ENCODE measurements at regions not wholly inside any gene's neighbourhood (a gene's known extent, or its start where the extent isn't known, plus 50 kb on each side); places are given as distances from the start of the nearest gene placed in this dataset.

- Histone ChIP-seq H3K9ac (ENCODE audit: low read depth, low read length) (no peak overlapping the region), H3K27me3 (ENCODE audit: control insufficient read depth, insufficient read depth, low read length) (no peaks in the 10 kb centered on the region), H3K9me3 (replicated peaks; ENCODE audit: low read length) (no peaks in the 10 kb centered on the region), H3K4me1 (ENCODE audit: control insufficient read depth, insufficient read depth, low read length) (peaks cover 6% of the 10 kb centered on the region), H3K36me3 (ENCODE audit: insufficient read depth, low read length) (no peaks in the 10 kb centered on the region), H3K4me3 (ENCODE audit: low read length) (no peak overlapping the region), H3K4me2 (ENCODE audit: low read length) (no peak overlapping the region)
Measured at GRCh38 chr12:19003987-19004619, 125.4 kb upstream of the PLEKHA5 start.

- no peaks in the 10 kb centered on the region for H3K9me3 ChIP-seq (replicated peaks; ENCODE audit: low read length)
- no peaks in the 10 kb centered on the region for H3K27me3 ChIP-seq (ENCODE audit: control insufficient read depth, insufficient read depth, low read length)
- no peaks in the 10 kb centered on the region for H3K36me3 ChIP-seq (ENCODE audit: insufficient read depth, low read length)
- no peak overlapping the region for H3K4me2 ChIP-seq (ENCODE audit: low read length)
- H3K4me1 ChIP-seq (ENCODE audit: control insufficient read depth, insufficient read depth, low read length): no peaks in the 10 kb centered on the region
- no peak overlapping the region for H3K4me3 ChIP-seq (ENCODE audit: low read length)
- H3K9ac ChIP-seq (ENCODE audit: low read depth, low read length): no peak overlapping the region
Measured at GRCh38 chr12:19005257-19005801, 124.2 kb upstream of the PLEKHA5 start.

GRCh38 chr12:19006626-19007137 lies 122.9 kb upstream of the PLEKHA5 start:
- no peaks in the 10 kb centered on the region for H3K36me3 ChIP-seq (ENCODE audit: insufficient read depth, low read length)
- no peak overlapping the region for H3K9ac ChIP-seq (ENCODE audit: low read depth, low read length)
- no peaks in the 10 kb centered on the region for H3K27me3 ChIP-seq (ENCODE audit: control insufficient read depth, insufficient read depth, low read length)
- H3K4me1 ChIP-seq (ENCODE audit: control insufficient read depth, insufficient read depth, low read length): no peaks in the 10 kb centered on the region
- no peak overlapping the region for H3K4me3 ChIP-seq (ENCODE audit: low read length)
- H3K4me2 ChIP-seq (ENCODE audit: low read length): no peak overlapping the region
- H3K9me3 ChIP-seq (replicated peaks; ENCODE audit: low read length): no peaks in the 10 kb centered on the region

DNA sequence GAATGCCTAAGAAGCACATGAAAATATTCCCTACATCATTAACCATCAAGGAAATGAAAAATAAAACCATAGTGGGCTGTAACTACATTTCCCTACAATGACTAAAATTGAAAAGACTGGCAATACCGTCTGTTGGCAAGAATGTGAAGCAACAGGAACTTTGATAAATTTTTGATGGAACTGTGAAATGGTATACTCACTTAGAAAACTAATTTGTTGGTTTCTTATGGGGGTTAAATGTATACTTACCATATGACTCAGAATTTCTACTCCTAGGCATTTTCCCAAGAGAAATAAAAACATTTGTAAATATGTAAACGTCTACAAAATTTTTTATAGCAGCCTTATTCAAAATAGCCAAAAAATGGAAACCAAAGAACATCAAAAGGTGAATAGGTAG lies 121.4 kb upstream of the PLEKHA5 start:
- no peak overlapping the region for H3K4me3 ChIP-seq (ENCODE audit: low read length)
- no peaks in the 10 kb centered on the region for H3K9me3 ChIP-seq (replicated peaks; ENCODE audit: low read length)

GRCh38 chr12:19010087-19010486 lies 119.4 kb upstream of the PLEKHA5 start:
- H3K27me3 ChIP-seq (ENCODE audit: control insufficient read depth, insufficient read depth, low read length): no peaks in the 10 kb centered on the region

More for the DNA sequence above, 121.4 kb upstream of the PLEKHA5 start:
- H3K36me3 ChIP-seq (ENCODE audit: insufficient read depth, low read length): no peaks in the 10 kb centered on the region
- no peak overlapping the region for H3K9ac ChIP-seq (ENCODE audit: low read depth, low read length)
- no peaks in the 10 kb centered on the region for H3K4me1 ChIP-seq (ENCODE audit: control insufficient read depth, insufficient read depth, low read length)
- no peaks in the 10 kb centered on the region for H3K27me3 ChIP-seq (ENCODE audit: control insufficient read depth, insufficient read depth, low read length)
- H3K4me2 ChIP-seq (ENCODE audit: low read length): no peak overlapping the region

DNA sequence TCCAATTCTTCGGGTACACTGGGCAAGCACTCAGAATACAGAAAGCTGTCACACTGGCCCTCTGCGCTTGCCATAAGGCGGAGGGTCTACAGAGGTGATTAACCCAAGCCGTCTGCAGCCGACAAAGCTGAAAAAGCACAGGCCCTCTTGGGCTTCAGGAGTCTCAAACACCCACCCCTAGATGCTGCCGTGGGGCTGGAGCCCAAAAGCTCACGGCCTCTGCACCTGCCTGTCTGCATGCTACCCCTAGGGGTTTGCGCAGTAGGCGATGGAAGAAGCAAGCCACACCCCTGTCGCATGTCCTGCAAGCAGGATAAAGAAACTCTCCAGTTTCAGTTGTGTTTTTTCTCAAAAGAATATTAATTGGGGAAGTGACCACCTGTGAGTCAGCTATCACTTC lies 118.8 kb upstream of the PLEKHA5 start:
- Histone ChIP-seq H3K36me3 (ENCODE audit: insufficient read depth, low read length) (no peaks in the 10 kb centered on the region), H3K4me3 (ENCODE audit: low read length) (no peak overlapping the region), H3K4me1 (ENCODE audit: control insufficient read depth, insufficient read depth, low read length) (no peaks in the 10 kb centered on the region), H3K9ac (ENCODE audit: low read depth, low read length) (no peak overlapping the region), H3K9me3 (replicated peaks; ENCODE audit: low read length) (no peaks in the 10 kb centered on the region), H3K4me2 (ENCODE audit: low read length) (no peak overlapping the region), H3K27me3 (ENCODE audit: control insufficient read depth, insufficient read depth, low read length) (no peaks in the 10 kb centered on the region)

More at GRCh38 chr12:19010087-19010486, 119.4 kb upstream of the PLEKHA5 start:
- Histone ChIP-seq H3K4me3 (ENCODE audit: low read length) (no peak overlapping the region), H3K9ac (ENCODE audit: low read depth, low read length) (no peak overlapping the region), H3K4me1 (ENCODE audit: control insufficient read depth, insufficient read depth, low read length) (no peaks in the 10 kb centered on the region), H3K36me3 (ENCODE audit: insufficient read depth, low read length) (no peaks in the 10 kb centered on the region), H3K4me2 (ENCODE audit: low read length) (no peak overlapping the region), H3K9me3 (replicated peaks; ENCODE audit: low read length) (no peaks in the 10 kb centered on the region)

DNA sequence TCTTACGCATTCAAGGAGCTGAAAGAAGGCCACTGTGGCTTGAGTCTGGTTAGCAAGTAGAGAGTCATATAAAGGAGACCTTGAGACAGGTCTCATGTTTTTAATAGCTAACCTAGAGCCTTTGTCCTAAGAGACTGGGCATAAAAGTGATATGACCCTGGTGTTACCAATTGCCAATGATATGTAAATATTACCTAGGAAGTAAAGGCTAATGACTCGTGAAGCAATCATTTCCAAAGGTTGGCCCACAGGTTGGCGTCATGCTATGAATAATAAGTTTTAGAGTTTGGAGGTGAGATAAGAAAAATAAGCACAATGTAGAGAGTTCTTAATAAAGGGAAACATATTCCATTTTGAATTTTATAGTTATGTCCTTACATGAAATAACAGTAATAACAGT lies 116.6 kb upstream of the PLEKHA5 start:
- no peak overlapping the region for H3K4me2 ChIP-seq (ENCODE audit: low read length)
- no peak overlapping the region for H3K9ac ChIP-seq (ENCODE audit: low read depth, low read length)
- no peak overlapping the region for H3K4me3 ChIP-seq (ENCODE audit: low read length)
- no peaks in the 10 kb centered on the region for H3K27me3 ChIP-seq (ENCODE audit: control insufficient read depth, insufficient read depth, low read length)
- H3K4me1 ChIP-seq (ENCODE audit: control insufficient read depth, insufficient read depth, low read length): no peaks in the 10 kb centered on the region
- no peaks in the 10 kb centered on the region for H3K9me3 ChIP-seq (replicated peaks; ENCODE audit: low read length)
- H3K36me3 ChIP-seq (ENCODE audit: insufficient read depth, low read length): no peaks in the 10 kb centered on the region

DNA sequence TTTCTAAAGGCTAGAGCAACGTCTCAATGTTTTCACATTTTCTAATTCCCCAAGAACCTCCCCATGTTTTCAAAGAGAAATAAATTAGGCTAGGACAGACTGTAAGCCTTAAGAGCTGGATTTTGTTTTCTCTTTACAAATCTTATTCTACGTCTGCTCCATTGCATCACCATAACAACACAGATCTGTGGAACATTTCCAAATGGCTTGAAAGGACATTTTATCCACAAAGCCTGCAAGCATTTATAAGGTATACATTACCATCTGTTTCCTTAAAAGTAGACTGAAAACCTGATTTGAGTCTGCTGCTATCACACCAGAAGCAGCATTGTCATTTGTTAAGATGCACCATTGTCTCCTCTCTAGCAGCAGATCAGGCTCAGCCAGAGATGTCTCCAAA lies 115.3 kb upstream of the PLEKHA5 start:
- H3K9me3 ChIP-seq (replicated peaks; ENCODE audit: low read length): no peaks in the 10 kb centered on the region
- no peak overlapping the region for H3K9ac ChIP-seq (ENCODE audit: low read depth, low read length)
- H3K4me1 ChIP-seq (ENCODE audit: control insufficient read depth, insufficient read depth, low read length): peaks cover 10% of the 10 kb centered on the region
- no peaks in the 10 kb centered on the region for H3K27me3 ChIP-seq (ENCODE audit: control insufficient read depth, insufficient read depth, low read length)
- H3K4me2 ChIP-seq (ENCODE audit: low read length): no peak overlapping the region
- H3K4me3 ChIP-seq (ENCODE audit: low read length): no peak overlapping the region
- no peaks in the 10 kb centered on the region for H3K36me3 ChIP-seq (ENCODE audit: insufficient read depth, low read length)

DNA sequence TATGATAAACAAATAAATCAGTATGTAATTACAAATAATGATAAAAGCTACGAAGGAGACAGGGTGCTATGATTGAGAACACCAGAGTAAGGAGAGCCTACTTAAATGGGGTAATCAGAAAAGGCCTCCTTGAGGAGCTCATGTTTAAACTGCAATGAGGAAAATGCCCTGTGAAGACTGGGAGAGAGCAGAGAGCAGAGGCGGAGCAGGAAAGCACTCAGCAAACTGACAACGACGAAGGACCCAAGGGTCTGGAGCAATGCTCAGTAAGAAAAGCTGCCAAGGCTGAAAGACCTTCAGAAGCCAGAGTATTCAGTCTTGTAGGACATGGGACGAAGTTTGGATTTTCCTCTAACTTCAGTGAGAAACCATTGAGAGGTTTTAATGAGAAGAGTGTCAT lies 114.2 kb upstream of the PLEKHA5 start:
- no peaks in the 10 kb centered on the region for H3K36me3 ChIP-seq (ENCODE audit: insufficient read depth, low read length)
- no peak overlapping the region for H3K9ac ChIP-seq (ENCODE audit: low read depth, low read length)
- H3K4me2 ChIP-seq (ENCODE audit: low read length): no peak overlapping the region
- H3K27me3 ChIP-seq (ENCODE audit: control insufficient read depth, insufficient read depth, low read length): no peaks in the 10 kb centered on the region
- no peak overlapping the region for H3K4me3 ChIP-seq (ENCODE audit: low read length)
- peaks cover 10% of the 10 kb centered on the region for H3K4me1 ChIP-seq (ENCODE audit: control insufficient read depth, insufficient read depth, low read length)
- H3K9me3 ChIP-seq (replicated peaks; ENCODE audit: low read length): no peaks in the 10 kb centered on the region

- Histone ChIP-seq H3K9ac (ENCODE audit: low read depth, low read length) (no peak overlapping the region), H3K4me1 (ENCODE audit: control insufficient read depth, insufficient read depth, low read length) (peaks cover 10% of the 10 kb centered on the region), H3K9me3 (replicated peaks; ENCODE audit: low read length) (no peaks in the 10 kb centered on the region), H3K4me2 (ENCODE audit: low read length) (no peak overlapping the region), H3K27me3 (ENCODE audit: control insufficient read depth, insufficient read depth, low read length) (no peaks in the 10 kb centered on the region), H3K36me3 (ENCODE audit: insufficient read depth, low read length) (no peaks in the 10 kb centered on the region), H3K4me3 (ENCODE audit: low read length) (no peak overlapping the region)
Measured at GRCh38 chr12:19018302-19018970, 111.1 kb upstream of the PLEKHA5 start.

GRCh38 chr12:19021240-19021639 lies 108.3 kb upstream of the PLEKHA5 start:
- H3K4me2 ChIP-seq (ENCODE audit: low read length): no peak overlapping the region
- no peaks in the 10 kb centered on the region for H3K9me3 ChIP-seq (replicated peaks; ENCODE audit: low read length)
- H3K9ac ChIP-seq (ENCODE audit: low read depth, low read length): no peak overlapping the region
- no peak overlapping the region for H3K4me3 ChIP-seq (ENCODE audit: low read length)
- peaks cover 10% of the 10 kb centered on the region for H3K4me1 ChIP-seq (ENCODE audit: control insufficient read depth, insufficient read depth, low read length)
- H3K27me3 ChIP-seq (ENCODE audit: control insufficient read depth, insufficient read depth, low read length): no peaks in the 10 kb centered on the region
- H3K36me3 ChIP-seq (ENCODE audit: insufficient read depth, low read length): no peaks in the 10 kb centered on the region

GRCh38 chr12:19021646-19022045 lies 107.9 kb upstream of the PLEKHA5 start:
- Histone ChIP-seq H3K27me3 (ENCODE audit: control insufficient read depth, insufficient read depth, low read length) (no peaks in the 10 kb centered on the region), H3K9me3 (replicated peaks; ENCODE audit: low read length) (no peaks in the 10 kb centered on the region), H3K4me3 (ENCODE audit: low read length) (no peak overlapping the region), H3K4me1 (ENCODE audit: control insufficient read depth, insufficient read depth, low read length) (peaks cover 10% of the 10 kb centered on the region), H3K36me3 (ENCODE audit: insufficient read depth, low read length) (no peaks in the 10 kb centered on the region), H3K4me2 (ENCODE audit: low read length) (no peak overlapping the region), H3K9ac (ENCODE audit: low read depth, low read length) (no peak overlapping the region)
